GM12864 (cell line): ENCODE measurements at regions not wholly inside any gene's neighbourhood (a gene's known extent, or its start where the extent isn't known, plus 50 kb on each side); places are given as distances from the start of the nearest gene placed in this dataset.

Experiments used
- DNase-seq: peaks from one replicate; pipeline ENCODE4 v3.0.0-alpha.2; 2011; ENCODE audit warnings: low read depth
- H3K4me3 ChIP-seq: 2 replicates; pipeline ENCODE4 v1.5.1; 2011; ENCODE audit warnings: mild to moderate bottlenecking, low read depth, low read length, control low read depth
- TF ChIP-seq, protein P1 (sequence below): IDR thresholded peaks from 2 replicates; pipeline ENCODE4 v1.5.1; 2011; ENCODE audit warnings: low read depth, mild to moderate bottlenecking, moderate library complexity, low read length, control low read depth, inconsistent platforms; ENCODE audit errors: missing control alignments

GRCh38 chr6:126235363-126235762, 104.6 kb upstream of the CENPW start:
- TF ChIP-seq, protein P1, sequence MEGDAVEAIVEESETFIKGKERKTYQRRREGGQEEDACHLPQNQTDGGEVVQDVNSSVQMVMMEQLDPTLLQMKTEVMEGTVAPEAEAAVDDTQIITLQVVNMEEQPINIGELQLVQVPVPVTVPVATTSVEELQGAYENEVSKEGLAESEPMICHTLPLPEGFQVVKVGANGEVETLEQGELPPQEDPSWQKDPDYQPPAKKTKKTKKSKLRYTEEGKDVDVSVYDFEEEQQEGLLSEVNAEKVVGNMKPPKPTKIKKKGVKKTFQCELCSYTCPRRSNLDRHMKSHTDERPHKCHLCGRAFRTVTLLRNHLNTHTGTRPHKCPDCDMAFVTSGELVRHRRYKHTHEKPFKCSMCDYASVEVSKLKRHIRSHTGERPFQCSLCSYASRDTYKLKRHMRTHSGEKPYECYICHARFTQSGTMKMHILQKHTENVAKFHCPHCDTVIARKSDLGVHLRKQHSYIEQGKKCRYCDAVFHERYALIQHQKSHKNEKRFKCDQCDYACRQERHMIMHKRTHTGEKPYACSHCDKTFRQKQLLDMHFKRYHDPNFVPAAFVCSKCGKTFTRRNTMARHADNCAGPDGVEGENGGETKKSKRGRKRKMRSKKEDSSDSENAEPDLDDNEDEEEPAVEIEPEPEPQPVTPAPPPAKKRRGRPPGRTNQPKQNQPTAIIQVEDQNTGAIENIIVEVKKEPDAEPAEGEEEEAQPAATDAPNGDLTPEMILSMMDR = no peak
- DNase-seq = no peak
- no peak overlapping the region for H3K4me3 ChIP-seq

DNA sequence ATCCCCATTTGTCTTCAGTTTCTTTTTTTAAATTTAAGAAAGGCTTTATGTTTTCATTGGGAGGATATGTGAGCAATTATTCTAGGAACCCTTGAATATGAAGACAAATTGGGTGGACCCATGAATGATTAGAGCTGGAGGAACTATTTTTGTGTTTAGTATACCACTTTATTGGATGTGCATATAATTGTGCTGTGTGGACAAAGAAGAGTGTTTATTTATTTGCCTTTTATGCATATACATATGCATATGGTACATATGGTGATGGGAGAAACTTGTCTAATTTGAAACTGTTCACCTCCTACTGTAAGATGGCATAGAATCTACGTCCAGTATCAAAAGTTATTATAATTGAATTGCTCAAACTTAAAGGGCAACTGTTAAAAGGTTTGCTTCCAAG, 94.8 kb upstream of the CENPW start:
- DNase-seq = no peak
- TF ChIP-seq, protein P1 = no peak
- H3K4me3 ChIP-seq = no peak overlapping the region

DNA sequence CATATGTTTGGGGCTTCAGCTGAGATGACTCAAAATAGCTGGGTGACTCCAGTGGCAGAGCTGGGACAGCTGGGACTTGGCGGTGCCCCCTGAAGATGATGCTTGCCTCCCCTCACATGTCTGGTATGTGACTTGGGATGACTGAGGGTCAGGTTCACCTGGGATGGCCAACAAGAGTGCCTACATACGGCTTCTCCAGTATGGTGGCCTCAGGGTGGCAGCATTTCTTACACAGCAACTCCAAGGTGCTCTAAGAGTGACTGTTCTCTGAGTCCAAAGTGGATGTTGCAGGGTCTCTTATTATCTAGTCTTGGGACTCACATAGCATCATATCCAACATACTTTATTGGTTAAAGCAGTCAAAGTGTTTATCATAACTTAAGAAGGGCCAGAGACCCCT, 87.8 kb upstream of the CENPW start:
- H3K4me3 ChIP-seq = no peak overlapping the region
- TF ChIP-seq, protein P1 = peak; percentile 3
- no peak for DNase-seq

- no peak for DNase-seq
- TF ChIP-seq, protein P1 = no peak
- no peak overlapping the region for H3K4me3 ChIP-seq
Observed at GRCh38 chr6:126253431-126253830, 86.5 kb upstream of the CENPW start.

GRCh38 chr6:126258150-126258549, 81.8 kb upstream of the CENPW start:
- TF ChIP-seq, protein P1 = no peak
- DNase-seq = no peak
- no peak overlapping the region for H3K4me3 ChIP-seq

DNA sequence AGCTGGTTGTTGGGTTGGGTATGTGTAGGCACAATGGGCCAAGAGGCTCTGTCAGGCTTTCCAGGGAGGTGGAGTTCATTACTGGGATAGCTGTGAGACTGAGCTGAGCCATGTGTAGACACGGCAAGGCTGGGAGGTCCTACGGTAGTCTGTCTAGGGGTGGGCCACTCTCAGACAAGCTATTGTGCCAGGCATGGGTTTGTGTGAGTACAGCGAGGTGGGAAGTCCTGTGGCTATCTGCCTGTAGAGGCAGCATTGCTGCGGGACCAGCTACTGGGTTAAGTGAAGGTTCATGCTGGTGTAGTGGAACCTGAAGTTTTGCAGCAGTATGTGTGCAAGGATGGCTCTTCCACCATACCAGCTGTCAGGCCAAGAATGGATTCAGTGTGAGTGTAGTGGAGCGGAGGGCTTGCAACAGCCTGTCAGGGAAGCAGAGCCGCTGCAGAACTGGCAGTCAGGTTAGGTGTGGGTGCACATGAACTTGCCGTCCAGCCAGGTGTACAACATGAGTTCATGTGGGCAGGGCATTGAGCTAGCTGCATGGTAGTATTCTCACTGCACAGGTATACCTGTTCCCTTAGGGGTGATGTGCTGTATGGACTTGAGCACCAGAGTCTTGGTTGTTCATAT, 78.0 kb upstream of the CENPW start:
- TF ChIP-seq, protein P1 = no peak
- H3K4me3 ChIP-seq = no peak overlapping the region
- DNase-seq = no peak

- TF ChIP-seq, protein P1 = no peak
- DNase-seq = no peak
- no peak overlapping the region for H3K4me3 ChIP-seq
Observed at GRCh38 chr6:126264265-126264664, 75.7 kb upstream of the CENPW start.
